HG03175 (cell line): ENCODE measurements at regions not wholly inside any gene's neighbourhood (a gene's known extent, or its start where the extent isn't known, plus 50 kb on each side); places are given as distances from the start of the nearest gene placed in this dataset.

ENCODE experiments used
- ATAC-seq: cut with Tn5 transposase; IDR thresholded peaks from one replicate; pipeline ENCODE4 v1.9.1; 2021; ENCODE audit warnings: mild to moderate bottlenecking, moderate library complexity; ENCODE audit not compliant: unreplicated experiment

DNA sequence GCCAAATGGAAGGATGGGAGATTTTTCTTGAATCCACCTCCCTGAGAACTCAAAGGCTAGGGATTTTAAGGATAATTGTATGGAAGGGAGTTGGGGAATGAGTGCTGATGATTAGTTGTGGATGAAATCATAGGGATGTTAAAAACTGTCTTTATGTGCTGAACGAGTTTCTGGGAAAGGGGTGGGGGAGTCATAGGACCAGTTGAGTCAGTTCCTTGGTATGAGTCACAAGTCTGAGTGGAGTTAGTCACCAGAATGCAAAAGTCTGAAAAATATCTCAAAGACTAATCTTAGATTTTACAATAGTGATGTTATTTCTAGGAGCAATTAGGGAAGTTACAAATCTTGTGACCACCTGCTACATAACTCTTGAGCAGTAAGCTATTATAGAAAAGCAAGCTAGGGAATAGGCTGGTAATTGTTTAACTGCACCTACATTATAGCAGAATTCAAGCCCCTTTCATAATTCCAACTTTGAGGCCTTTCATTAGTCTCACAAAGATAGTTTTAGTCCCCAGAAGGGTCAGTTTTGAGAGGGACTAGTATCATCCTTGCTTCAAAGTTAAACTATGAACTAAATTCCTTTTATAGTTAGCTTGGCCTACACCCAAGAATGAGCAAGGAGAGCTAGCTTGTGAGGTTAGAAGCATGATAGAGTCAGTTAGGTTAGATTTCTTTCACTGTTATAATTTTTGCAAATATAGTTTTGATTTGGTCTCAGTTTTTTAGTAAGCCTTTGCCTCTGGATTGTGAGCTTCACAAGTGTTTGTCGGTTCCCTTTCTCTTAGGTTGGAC lies 668.0 kb downstream of the ETS1 start:
- no peak for ATAC-seq

DNA sequence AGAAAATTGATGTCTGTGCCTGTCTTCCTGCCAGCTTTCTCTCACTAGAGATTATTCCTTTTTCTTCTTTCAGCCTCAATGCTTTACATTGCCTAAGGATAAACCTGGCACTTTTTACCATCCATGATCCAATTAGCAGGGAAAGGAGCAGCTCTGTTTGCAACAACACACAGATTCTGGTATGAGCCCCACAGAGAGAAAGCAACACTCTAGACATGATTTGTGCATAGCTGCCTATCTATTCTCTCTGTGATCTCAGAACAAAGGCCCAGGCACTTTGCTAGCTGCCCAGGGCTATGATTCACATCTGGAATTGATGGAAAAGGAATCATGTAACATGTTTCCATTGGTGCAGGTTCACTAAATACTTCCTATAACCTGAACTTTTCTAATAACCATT lies 685.0 kb downstream of the ETS1 start:
- no peak for ATAC-seq

DNA sequence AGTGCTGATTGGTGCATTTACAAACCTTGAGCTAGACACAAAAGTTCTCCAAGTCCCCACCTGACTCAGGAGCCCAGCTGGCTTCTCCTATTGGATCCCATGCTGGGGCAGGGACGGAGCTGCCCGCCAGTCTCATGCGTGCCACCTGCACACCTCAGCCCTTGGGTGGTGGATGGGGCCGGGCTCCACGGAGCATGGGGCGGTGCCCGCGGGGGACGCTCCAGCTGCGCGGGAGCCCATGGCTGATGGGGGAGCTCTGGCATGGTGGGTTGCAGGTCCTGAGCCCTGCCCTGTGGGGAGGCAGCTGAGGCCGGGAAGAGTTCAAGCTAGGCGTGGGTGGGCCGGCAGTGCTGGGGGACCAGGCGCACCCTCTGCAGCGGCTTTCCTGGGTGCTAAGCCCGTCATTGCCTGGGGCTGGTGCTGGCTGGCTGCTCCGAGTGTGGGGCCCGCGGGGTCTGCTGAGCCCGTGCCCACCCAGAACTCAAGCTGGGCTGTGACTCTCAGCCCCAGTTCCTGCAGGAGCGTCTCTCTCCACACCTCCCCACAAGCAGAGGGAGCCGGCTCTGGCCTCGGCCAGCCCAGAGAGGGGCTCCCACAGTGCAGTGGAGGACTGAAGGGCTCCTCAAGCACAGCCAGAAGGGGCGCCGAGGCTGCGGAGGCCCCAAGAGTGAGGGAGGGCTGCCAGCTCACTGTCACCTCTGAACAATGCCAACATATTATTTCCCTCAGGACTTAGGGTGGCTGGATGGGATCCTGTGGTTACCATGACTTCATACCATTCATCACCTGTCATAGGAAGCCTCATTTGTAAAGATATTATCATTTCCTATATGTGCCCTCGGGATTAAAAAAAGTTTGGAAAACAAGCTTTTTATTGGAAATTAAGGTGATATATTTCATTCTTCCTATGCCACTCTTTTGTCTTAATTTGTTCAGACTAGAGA lies 688.7 kb downstream of the ETS1 start:
- ATAC-seq, result no peak

DNA sequence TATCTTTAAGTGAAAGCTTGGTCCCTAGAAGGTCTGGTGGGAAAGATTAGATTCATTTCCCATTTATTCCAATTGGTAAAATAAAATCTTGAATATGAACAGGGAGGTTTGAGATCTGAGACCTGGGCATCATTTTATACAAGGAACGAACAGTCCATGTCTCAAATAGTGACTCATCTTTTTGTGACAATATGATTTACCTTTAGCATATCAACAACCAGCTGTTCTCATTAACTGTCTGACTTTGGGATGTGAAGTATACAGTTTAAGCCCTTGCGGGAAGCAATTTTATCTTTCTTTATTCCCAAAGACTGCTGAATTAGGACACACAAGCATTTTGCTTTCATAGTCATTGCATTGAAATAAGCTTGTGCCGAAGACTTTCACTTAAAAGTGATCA lies 691.6 kb downstream of the ETS1 start:
- no peak for ATAC-seq

DNA sequence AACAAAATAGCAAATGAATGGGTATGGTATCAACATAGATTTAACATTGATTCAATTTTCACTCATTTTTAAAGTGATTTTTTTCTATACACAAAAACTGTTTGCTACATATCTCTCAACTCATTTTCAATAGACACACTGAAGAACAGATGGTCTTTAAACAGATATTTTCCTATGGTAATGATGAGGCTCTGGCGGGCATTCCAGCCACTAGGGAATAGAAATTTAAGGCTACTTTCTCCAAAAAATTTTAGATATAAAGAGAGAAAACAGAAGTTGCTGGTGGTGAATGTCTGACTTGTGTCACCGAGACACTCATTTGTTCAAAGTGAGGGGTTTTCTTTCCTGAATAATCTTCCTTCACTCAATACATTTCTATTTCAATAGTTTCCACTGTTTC lies 693.0 kb downstream of the ETS1 start:
- ATAC-seq, result no peak

DNA sequence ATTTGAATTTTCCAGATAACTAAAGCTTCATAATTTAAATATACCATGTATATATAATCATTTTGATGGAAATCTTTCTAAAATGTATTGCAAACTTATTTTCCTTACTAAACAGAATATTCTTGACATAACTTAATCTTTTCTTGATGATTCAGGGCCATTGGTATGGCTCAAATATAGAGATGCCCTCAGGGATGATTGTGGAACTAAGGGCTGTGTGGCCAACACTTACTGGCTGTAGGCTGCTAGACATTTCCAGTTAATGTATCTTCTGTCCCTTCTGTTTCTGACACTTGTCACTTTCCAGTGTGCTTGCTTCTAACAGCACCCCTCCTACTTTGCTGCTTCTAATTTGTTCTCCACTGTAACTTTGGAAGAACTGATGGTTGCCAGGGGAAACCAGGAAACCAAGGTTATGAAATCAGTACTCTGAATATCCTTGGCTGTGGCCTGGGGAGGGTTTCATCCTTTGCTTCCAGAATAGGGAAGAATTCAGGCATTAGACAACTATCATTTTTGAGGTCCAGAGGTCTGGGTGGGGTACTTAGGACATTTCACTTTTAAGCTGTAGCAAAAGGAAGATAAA lies 697.2 kb downstream of the ETS1 start:
- no peak for ATAC-seq

DNA sequence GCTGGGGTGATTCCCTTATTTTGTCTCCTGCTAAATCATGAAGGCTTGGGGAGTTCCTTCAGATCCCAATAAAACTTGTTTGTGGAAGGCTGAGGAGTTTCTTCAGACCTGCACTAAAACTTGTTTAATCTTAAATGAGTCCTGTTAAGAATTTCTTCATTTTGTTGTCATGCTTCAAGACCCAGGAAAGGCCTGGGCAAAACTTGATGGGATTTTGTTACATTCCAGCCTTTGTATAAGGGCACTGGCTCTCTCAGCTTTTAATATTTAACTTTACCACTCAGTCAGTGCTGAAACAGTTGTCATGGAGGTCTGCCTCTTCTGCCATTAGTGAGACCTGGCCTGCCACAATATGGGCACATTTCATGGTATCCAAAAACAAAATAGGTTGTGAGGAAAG lies 699.0 kb downstream of the ETS1 start:
- no peak for ATAC-seq

DNA sequence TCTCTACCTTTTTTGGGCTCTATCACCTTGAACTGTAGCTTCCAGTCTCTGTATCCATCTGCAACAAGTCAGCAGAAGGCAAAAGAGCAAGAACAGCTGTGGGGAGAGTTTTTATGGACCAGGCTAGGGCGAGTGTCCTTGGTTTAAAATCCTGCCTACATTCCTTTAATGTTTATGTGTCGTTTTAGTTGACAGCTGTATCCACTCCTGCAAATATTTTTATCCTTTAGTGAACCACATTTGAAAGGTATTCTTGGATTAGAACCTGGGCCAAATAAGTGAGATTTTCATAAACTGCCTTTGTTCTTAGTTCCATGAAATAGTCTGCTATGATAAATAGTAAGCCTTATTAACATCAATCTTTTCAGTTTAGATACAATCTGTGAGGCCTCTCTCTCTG lies 712.2 kb downstream of the ETS1 start:
- ATAC-seq, result no peak

DNA sequence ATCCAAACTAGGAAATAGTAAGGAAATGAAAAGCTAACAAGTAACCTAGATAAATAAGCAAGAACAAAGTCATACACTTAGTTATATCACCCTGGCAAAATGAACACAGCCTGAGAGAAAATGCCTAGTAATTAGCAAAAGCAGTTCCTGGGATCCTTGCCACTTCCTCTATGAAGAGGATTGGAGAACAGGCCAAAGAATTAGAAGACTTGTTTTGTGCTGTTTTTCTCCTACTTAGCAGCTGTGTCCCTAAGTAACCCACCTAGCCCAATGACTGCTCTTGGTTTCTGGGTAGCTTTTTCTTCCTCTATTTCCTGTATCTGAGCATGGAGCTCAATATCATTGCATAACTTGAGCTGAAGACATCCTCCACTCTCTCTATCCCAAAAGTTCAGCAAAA lies 713.9 kb downstream of the ETS1 start:
- no peak for ATAC-seq

DNA sequence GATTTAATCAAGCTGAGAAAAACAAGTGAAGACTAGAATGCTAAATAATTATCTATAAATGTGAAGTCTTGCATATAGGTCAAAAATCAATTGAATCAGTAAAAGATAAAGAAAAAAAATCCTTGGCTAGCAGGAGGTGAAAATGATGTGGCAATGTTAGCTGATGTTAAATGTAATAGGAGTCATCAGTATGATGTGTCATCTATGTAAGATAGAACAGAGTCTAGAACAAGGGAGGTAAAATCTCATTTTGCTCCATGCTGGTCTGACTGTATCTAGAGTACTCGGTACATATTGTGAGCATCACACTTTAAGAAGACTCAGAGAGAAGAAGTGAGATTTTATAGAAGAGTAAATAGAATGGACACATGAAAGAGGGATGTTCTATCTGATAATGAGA lies 721.2 kb downstream of the ETS1 start:
- no peak for ATAC-seq

DNA sequence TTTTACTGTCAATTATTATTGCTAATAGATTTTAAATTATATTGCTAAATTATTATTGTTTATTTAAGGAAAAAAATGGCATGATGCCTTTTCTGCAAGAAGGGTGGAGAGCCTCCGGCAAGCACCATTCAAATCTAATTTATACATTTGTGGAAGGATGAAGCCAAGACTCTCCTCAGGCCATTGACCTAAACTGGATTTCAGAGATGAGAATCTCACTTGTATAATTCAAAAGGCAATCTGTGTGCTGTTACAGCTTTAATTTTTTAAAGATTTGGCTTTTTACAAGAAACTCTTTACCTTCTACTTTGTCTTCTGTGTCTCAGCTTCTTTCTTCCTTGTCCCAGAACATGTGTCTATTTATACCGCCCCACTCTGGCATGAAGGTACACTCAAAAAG lies 722.5 kb downstream of the ETS1 start:
- ATAC-seq, result no peak

DNA sequence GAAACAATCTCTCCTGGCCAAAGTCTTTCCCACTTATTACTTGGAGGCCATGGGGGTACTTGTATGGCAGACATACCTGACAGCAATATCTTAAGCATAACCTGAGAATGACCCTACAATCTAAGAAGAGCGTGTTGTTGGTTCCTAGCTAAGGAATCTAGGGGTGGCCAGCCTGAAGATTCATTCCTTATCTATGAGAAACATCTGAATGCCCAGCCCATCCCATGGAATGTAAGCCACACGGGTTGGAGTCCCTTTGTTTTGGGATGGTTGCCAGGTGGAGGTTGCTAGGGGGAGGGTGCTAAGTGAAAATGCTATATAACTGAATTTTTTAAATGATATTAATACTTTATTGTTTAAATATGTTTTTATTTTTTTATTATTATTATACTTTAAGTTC lies 725.0 kb downstream of the ETS1 start:
- no peak for ATAC-seq

DNA sequence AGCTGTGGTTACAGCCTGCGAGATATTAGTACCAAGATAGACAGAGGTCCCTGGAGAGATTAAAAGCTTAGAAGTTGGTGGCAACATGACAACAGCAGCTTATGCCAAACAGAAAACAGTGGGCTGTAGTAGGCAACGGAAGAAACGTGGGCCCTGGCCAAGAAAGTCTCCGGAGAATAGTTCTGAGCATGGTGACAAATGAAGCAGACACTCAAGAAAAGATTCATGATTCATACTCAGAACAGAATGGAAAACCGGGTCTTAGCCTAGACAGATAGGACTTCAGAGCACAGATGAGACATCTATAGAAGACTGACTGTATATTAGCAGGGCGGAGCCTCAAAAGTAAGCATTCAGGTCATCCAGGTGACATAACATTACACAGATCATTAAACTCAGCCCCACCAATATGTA lies 727.4 kb downstream of the ETS1 start:
- ATAC-seq, result no peak

DNA sequence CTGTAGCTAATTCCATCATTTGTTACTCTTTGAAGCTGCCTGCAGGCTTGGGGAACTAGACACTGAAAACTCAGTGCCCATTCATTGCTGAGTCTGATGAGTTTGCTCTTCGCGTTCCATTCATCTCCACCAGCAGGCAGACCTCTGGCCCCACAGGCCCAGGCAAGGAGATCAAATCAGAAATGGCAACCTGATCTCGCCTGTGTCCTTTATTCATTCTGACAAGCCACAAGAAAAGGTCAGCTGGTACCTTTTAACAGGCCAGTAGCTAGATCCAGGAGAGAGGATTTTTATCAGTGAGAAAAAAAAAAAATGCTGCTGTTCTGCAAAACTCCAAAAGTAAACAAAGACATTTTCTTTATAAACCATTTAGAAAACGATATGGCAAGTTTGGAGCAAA lies 742.5 kb downstream of the ETS1 start:
- ATAC-seq, result no peak

DNA sequence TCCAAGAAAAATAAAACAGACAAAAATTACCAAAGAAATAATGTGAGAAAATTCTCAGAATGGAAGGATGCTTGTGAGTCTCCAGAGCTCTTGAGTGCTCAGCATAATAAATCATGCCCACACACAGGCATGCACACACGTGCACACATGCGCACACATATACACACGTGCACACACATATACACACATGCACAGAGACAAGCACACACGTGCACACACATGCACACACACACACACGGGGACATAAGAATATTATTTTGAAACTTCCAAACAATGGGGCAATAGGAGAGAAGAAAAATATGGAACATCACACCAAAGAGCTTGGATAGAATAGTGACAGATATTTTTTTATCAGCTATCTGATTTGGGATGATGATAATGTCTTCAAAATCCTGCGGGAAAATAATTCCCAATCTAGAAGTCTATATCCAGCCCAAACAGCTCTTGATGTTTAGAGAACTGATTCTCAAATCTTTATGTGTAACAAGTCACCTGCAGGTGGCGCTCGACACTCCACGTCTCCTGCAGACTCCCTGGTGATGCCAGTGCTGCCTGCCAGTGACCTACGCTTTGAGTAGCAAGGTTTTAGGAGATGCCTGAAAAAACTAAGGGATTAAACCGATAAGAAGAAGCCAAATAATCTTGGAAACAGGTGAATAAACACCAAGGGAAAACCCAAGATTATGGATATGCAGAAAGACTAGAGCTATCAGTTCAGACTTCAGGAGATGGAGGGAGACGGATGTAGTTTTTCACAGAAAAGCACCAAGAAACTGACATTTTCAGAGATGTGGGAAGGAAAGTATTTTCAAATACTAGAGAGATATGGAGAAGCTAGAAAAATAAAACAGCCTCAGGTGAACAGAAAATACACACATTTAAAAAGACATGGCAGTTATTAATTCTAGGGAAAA lies 743.6 kb downstream of the ETS1 start:
- ATAC-seq, result peak; percentile 73

DNA sequence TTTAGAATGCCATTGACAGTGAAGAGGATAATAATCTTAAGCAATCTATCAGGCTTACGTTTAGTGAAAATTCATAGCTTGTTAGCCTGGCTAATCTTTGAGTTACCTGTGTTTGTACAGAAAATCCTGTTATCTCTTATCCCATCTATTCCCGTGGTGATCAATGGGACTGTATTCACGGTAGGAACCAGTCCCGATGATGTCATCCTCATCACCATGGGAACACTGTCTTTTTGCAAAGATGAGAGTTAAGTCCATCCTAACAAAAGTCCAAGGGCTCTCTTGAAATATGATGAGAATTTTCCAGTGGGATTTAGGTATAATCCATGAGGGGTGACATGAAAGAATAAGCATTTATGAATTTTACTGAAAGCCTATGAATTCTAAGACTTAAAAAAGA lies 762.2 kb downstream of the ETS1 start:
- no peak for ATAC-seq

DNA sequence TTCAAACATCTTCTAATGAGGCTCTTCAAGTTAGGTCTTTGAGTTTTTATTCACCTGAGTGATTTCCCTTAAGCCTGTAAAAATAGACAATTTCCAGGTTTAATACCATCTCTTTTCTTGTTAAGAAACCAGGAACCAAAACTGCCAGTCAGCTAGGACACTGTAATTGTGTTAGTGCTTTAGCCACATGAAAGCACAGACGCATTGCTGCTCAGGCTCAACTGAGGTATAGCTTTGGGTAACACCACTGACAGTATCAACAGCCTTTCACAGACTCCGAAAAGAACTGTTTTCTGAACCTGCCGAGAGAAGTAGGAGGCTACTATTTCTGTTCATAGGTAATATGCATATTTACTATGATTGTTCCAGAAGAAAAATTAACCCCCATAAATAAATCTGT lies 768.7 kb downstream of the ETS1 start:
- no peak for ATAC-seq

DNA sequence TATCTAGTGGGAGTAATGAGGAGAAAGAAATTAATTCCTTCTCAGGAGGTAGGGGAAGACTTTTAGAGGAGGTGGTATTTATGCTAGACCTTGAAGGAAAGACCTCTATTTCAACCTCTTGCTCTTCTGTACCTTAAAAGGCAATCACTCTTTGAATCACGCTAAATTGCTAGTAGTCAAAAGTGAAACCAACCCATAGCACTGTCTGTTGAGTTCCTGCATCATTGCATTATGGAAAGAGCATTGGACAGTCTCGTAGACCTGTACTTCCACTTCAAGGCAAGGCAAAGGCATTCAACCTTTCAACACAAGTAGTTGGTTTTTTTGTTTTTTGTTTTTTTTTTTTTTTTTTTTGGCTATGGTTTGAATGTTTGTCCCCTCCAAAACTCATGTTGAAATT lies 770.4 kb downstream of the ETS1 start:
- no peak for ATAC-seq

DNA sequence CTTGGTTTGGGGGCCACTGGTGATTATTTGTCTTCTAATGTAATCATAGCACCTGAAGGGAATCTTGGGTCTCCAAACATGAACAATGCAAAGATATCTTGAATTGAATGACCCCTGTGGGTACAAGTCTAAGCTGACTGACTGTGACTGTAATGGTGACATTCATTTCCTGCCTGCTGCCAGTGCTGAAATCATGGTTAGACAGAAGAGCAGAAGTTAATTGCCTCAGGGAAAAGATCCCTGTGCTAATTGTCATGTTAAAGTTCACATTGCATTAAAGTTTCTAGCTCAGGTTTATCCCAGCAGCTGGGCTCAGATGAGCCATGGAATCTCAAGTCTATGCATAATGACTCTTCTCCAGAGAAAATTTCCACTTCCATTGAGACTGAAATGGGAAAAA lies 772.0 kb downstream of the ETS1 start:
- no peak for ATAC-seq

DNA sequence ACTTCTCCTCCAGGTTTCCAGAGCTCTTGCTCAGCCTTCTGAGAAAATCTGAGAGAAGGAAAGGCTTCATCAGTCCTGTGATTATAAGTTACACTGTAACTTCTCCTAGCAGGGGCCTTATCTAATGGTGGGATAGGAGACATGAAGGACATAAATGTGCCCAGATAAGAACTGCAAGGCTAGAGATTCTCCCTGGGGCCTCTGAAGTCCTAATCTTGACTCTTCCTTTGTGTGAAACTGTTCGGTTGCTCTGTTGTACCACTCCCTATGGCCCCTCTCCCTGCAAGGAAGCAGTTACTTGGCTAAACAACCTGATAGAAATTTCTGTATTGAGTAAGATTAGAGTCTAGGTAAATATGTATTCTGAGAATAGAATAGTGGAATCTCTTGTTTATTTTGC lies 780.9 kb downstream of the ETS1 start:
- ATAC-seq, result no peak

DNA sequence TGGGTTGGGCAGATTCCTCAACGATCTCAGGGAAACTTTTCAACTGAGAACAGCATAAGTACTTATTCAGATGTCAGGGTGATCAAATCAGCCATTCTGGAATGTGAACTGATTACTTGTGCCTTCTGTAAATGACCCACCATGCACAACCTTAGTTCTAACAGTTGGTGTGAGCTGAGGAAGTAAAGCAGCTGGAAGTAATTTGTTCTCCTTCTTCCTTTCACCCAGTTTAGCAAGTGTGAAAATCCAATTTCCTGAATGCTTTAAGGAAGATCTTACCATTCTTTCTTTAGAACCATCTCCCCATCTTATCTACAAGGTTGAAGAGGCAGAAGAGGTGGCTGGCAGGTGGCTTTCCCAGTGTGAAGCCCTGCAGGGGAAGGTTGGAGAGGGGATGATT lies 781.6 kb downstream of the ETS1 start:
- no peak for ATAC-seq
